K562 (cell line): ENCODE measurements at regions not wholly inside any gene's neighbourhood (a gene's known extent, or its start where the extent isn't known, plus 50 kb on each side); places are given as distances from the start of the nearest gene placed in this dataset.

Experiments
- ATAC-seq: fragments of 200-7000 bp; cut with Tn5 transposase; 3 replicates; pipeline ENCODE4 v1.9.1; 2020; ENCODE audit warnings: moderate library complexity
- BruUV-seq: library from RNA; stranded (reverse); fragments of 400-500 nt; replicated peaks from 2 replicates; lab custom pipeline; 2021; lab: Mats Ljungman, UMichigan
- CTCF ChIA-PET: fragments of 300-600 bp; formaldehyde crosslinking; extraction: SDS; loops from one replicate; lab custom pipeline; 2021; ENCODE audit warnings: low intra/inter-chr PET ratio; lab: Yijun Ruan, JAX
- POLR2A ChIA-PET: fragments of 300-600, 350-650 bp; sonication (Branson Sonifier 250); formaldehyde crosslinking; extraction: SDS; loops from one replicate; lab custom pipeline; 2021; ENCODE audit warnings: antibody characterized with exemption, inconsistent platforms; lab: Yijun Ruan, JAX
- DNase-seq, 4 experiments: peaks; one replicate each; pipeline versions ENCODE4 v3.0.0 to v3.0.0-alpha.2; 2011 to 2018; ENCODE audit warnings: low spot score in 3 of 4, mixed read lengths in 3 of 4; ENCODE audit errors: extremely low read depth in 1 of 4
- FAIRE-seq: peaks from 2 replicates; lab custom pipeline; 2011; peaks lifted over from hg19 to GRCh38; lab: Jason Lieb, UNC
- H2AFZ ChIP-seq: 2 replicates; pipeline ENCODE4 v1.6.0; 2011; ENCODE audit warnings: low read depth, low read length, control low read depth, inconsistent platforms
- H3K27ac ChIP-seq: fragments of 200-600 bp; 3 replicates; pipeline ENCODE4 v1.8.0; 2011; ENCODE audit warnings: low read depth, mild to moderate bottlenecking, control low read depth, inconsistent platforms, low read length, moderate library complexity, mixed read lengths; ENCODE audit errors: extremely low read depth
- H3K27me3 ChIP-seq, 2 experiments: fragments of 300-600 bp in 1 of 2; 2 replicates in 1 of 2; 3 replicates in 1 of 2; pipeline versions ENCODE4 v1.6.0 to v1.8.0; 2011; ENCODE audit warnings: inconsistent platforms in 2 of 2, low read length in 2 of 2, mild to moderate bottlenecking in 1 of 2, mixed read lengths in 1 of 2, moderate library complexity in 1 of 2; ENCODE audit not compliant: control insufficient read depth in 2 of 2, insufficient read depth in 2 of 2
- H3K36me3 ChIP-seq: fragments of 300-600 bp; 3 replicates; pipeline ENCODE4 v1.8.0; 2011; ENCODE audit warnings: mild to moderate bottlenecking, low read length, inconsistent platforms; ENCODE audit not compliant: control insufficient read depth, insufficient read depth
- H3K4me1 ChIP-seq, 2 experiments: fragments of 200-600 bp in 1 of 2; replicated peaks in 1 of 2; 2 replicates in 1 of 2; 3 replicates in 1 of 2; pipeline versions ENCODE4 v1.5.1 to v1.8.0; 2011; ENCODE audit warnings: inconsistent platforms in 2 of 2, low read length in 2 of 2, mild to moderate bottlenecking in 1 of 2, mixed read lengths in 1 of 2, moderate library complexity in 1 of 2; ENCODE audit not compliant: control insufficient read depth in 2 of 2, insufficient read depth in 2 of 2
- H3K4me2 ChIP-seq: 2 replicates; pipeline ENCODE4 v1.6.1; 2011; ENCODE audit warnings: low read length, control low read depth, inconsistent platforms, mixed read lengths; ENCODE audit not compliant: insufficient read depth
- H3K4me3 ChIP-seq: fragments of 200-600 bp; sonication (generic), shearing (Covaris generic); 2 replicates; pipeline ENCODE4 v1.5.1; 2016; ENCODE audit warnings: control low read depth, inconsistent platforms
- H3K79me2 ChIP-seq: fragments of 200-600 bp; 3 replicates; pipeline ENCODE4 v1.8.0; 2011; ENCODE audit warnings: low read length, inconsistent platforms; ENCODE audit not compliant: control insufficient read depth, insufficient read depth
- H3K9ac ChIP-seq, 2 experiments: 2 replicates each; pipeline versions ENCODE4 v1.6.0 to v1.6.1; 2011; ENCODE audit warnings: low read depth in 2 of 2, low read length in 2 of 2, control low read depth in 1 of 2, inconsistent platforms in 1 of 2, mild to moderate bottlenecking in 1 of 2, mixed read lengths in 1 of 2; ENCODE audit not compliant: insufficient read depth in 1 of 2
- H3K9me1 ChIP-seq: one replicate; pipeline ENCODE4 v1.6.0; 2011; ENCODE audit warnings: inconsistent platforms, mild to moderate bottlenecking, low read length, moderate library complexity; ENCODE audit not compliant: control insufficient read depth, insufficient read depth
- H3K9me3 ChIP-seq: replicated peaks from 2 replicates; pipeline ENCODE4 v1.5.1; 2011; ENCODE audit warnings: low read depth, low read length, inconsistent platforms; ENCODE audit not compliant: control insufficient read depth, insufficient read depth
- H4K20me1 ChIP-seq: replicated peaks from 2 replicates; pipeline ENCODE4 v1.6.1; 2011; ENCODE audit warnings: low read length, inconsistent platforms, mixed read lengths; ENCODE audit not compliant: control insufficient read depth, insufficient read depth
- CTBP1 ChIP-seq: fragments of 450-650 bp; IDR thresholded peaks from 2 replicates; pipeline ENCODE4 v1.6.1; 2016; ENCODE audit warnings: borderline replicate concordance
- HLTF ChIP-seq: fragments of 450-650 bp; IDR thresholded peaks from 2 replicates; pipeline ENCODE4 v1.6.1; 2016
- HSF4 ChIP-seq: fragments of 250-450 bp; sonication (Bioruptor Pico); IDR thresholded peaks from 2 replicates; pipeline ENCODE4 v2.1.2; 2022; ENCODE audit warnings: mild to moderate bottlenecking, moderate library complexity, borderline replicate concordance
- RBM17 ChIP-seq: fragments of 200-400 bp; formaldehyde crosslinking; IDR thresholded peaks from 2 replicates; pipeline ENCODE4 v1.6.1; 2017; ENCODE audit warnings: low read depth, mild to moderate bottlenecking, low read length, borderline replicate concordance
- ZC3H11A ChIP-seq: IDR thresholded peaks from 2 replicates; pipeline ENCODE4 v1.6.1; 2012; ENCODE audit warnings: low read depth, low read length, improper control_type of control experiment
- WGBS: fragments of 100-300 bp; shearing (Covaris generic); methylation state at CpG from one replicate; pipeline ENCODE4 v1.1.6; 2016; ENCODE audit warnings: low coverage, mixed read lengths; ENCODE audit not compliant: insufficient coverage; ENCODE audit errors: missing lambda C conversion rate; 5-methylcytosine and 5-hydroxymethylcytosine counted together
- in situ Hi-C: fragments of 300-500 bp; cut with MboI; formaldehyde crosslinking; loops from 4 replicates; pipeline ENCODE4 v1.15.0; 2018; ENCODE audit warnings: inconsistent platforms, mixed read lengths
- intact Hi-C: fragments of 100-400 bp; cut with micrococcal nuclease; formaldehyde crosslinking; loops from 2 replicates; pipeline ENCODE4 v1.14.2; 2022
- TF ChIP-seq, protein P1 (sequence below): sonication (generic); formaldehyde crosslinking; IDR thresholded peaks from 2 replicates; pipeline ENCODE4 v1.9.0; 2022; ENCODE audit warnings: mild to moderate bottlenecking, missing genetic modification reagents

DNA sequence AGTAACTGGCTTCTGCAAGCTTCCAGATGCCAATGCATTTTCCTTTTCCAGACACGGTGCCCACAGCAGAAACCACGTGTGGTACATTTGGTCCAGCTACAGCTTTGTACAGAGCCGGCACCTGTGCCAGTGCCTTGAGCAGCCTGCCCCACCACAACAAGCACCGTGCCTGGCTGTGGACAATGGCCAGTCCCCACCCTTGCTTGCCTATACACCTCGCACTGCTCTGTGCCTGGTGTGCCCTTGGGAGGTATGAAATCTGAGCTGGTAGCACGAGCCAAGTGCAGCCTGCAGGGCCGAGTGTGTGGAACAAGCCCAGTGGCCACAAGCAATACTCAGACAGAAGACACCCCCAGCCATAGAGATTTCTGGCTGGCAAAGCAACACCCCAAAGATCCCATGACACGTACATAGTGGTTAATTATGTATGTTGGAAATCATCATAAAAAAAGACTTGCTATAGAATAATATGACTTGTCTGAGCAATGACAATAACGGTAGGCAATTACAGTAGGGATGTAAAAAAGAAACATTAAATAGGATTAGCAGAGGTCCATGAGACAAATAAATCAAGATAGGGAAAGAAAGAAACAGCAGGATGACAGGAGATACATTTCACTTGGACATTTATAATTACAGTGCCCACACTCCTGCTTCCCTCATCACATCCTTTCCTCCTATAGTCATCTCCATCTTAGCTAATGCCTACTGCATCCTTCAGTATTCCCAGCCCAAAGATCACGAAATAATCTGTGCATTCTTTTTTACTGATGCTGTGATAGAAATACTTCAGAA lies 1399.5 kb downstream of the PCDH9 start (continued):
- TF ChIP-seq, protein P1, sequence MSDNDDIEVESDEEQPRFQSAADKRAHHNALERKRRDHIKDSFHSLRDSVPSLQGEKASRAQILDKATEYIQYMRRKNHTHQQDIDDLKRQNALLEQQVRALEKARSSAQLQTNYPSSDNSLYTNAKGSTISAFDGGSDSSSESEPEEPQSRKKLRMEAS (CRISPR knock-in tag), result no peak
- no peak for TF ChIP-seq HLTF

DNA sequence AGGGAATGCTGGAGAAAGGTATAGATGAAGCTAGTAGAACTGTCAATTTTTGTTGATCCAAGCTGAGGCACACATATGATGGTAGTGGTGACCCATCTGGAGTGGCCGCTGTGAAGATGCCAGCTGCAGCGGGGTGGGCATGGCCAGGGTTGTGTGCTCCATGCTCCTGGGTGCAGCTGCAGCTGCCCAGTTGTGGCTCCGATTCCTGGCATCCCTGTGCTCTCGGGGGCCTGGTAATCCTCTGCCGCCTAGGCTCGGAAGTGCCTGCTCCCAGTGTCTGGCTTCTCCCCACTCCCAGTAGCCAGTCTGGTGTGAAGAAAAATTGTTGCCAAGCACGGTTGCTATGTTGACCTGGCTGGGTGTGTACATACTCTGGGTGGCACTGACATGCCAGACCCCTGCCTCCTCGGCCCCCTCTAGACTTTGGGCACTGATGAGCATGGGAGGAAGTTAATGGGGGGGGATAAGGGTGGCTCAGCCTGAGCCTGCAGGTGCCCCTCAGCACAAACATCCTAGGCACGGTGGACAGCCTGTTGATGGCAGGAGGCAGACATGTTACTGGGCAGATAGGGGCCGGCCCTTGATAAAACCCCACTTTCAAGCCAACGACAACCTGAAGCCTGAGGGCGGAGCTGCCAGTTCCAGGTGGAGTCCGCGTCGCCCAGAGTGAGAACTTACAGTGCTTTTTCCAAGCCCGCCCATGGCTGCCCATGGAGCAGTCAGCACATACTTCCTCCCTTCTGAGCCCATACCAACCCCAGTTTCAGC lies 1400.7 kb downstream of the PCDH9 start:
- Histone ChIP-seq H3K9ac (no peak overlapping the region), H3K27me3 (no peaks in the 10 kb centered on the region), H3K4me2 (no peak overlapping the region), H3K4me3 (no peak overlapping the region), H3K9me1 (no peaks in the 10 kb centered on the region), H2AFZ (no peak overlapping the region), H4K20me1 (no peaks in the 10 kb centered on the region), H3K36me3 (no peaks in the 10 kb centered on the region), H3K4me1 (no peaks in the 10 kb centered on the region), H3K27ac (no peak overlapping the region), H3K9me3 (no peaks in the 10 kb centered on the region), H3K79me2 (no peaks in the 10 kb centered on the region)
- DNase-seq (no peak), ATAC-seq (no peak), FAIRE-seq (no peak)
- POLR2A ChIA-PET, result no interaction called here
- intact Hi-C loops, result no loop called here
- CTCF ChIA-PET, result no interaction called here
- 6% methylated on average over 9 of the region's 16 CpGs for WGBS
- TF ChIP-seq HSF4 (CRISPR knock-in tag), result no peak
- TF ChIP-seq ZC3H11A, result no peak
- no peak for TF ChIP-seq CTBP1
- no peak for TF ChIP-seq RBM17
- in situ Hi-C loops, result no loop called here
- no TSS peak for BruUV-seq
